IMR-90 (cell line): ENCODE measurements at regions not wholly inside any gene's neighbourhood (a gene's known extent, or its start where the extent isn't known, plus 50 kb on each side); places are given as distances from the start of the nearest gene placed in this dataset.

ENCODE experiments used
- ATAC-seq: fragments of 200-7000 bp; cut with Tn5 transposase; 2 replicates; pipeline ENCODE4 v1.9.1; 2020; ENCODE audit warnings: low read depth, mild to moderate bottlenecking, moderate library complexity
- BruUV-seq: library from RNA; stranded (reverse); fragments of 400-500 nt; replicated peaks from 2 replicates; lab custom pipeline; 2021; lab: Mats Ljungman, UMichigan
- CTCF ChIA-PET: fragments of 300-600 bp; formaldehyde crosslinking; extraction: SDS; loops from one replicate; lab custom pipeline; 2021; ENCODE audit warnings: antibody characterized with exemption; lab: Yijun Ruan, JAX
- POLR2A ChIA-PET: fragments of 300-600 bp; sonication (Branson Sonifier 250); formaldehyde crosslinking; loops from one replicate; lab custom pipeline; 2022; ENCODE audit warnings: antibody characterized with exemption; ENCODE audit not compliant: unreplicated experiment; lab: Charles Lee
- DNase-seq: peaks from one replicate; pipeline ENCODE4 v3.0.0; 2013
- H2AFZ ChIP-seq: replicated peaks from 2 replicates; pipeline ENCODE3; 2013; ENCODE audit warnings: low read length, mild to moderate bottlenecking; ENCODE audit not compliant: poor library complexity
- H2AK5ac ChIP-seq: 2 replicates; pipeline ENCODE4 v1.6.1; 2013; ENCODE audit warnings: low read depth, low read length, inconsistent platforms
- H2AK9ac ChIP-seq: replicated peaks from 2 replicates; pipeline ENCODE3; 2013; ENCODE audit warnings: mild to moderate bottlenecking, low read depth, low read length, moderate library complexity; ENCODE audit not compliant: poor library complexity
- H2BK120ac ChIP-seq: 2 replicates; pipeline ENCODE4 v1.6.1; 2013; ENCODE audit warnings: low read depth, low read length, inconsistent platforms
- H2BK15ac ChIP-seq: 3 replicates; pipeline ENCODE4 v1.6.1; 2013; ENCODE audit warnings: low read depth, low read length, inconsistent platforms
- H2BK20ac ChIP-seq: 2 replicates; pipeline ENCODE4 v1.6.1; 2013; ENCODE audit warnings: low read depth, mild to moderate bottlenecking, inconsistent platforms, low read length, moderate library complexity
- H2BK5ac ChIP-seq: 2 replicates; pipeline ENCODE4 v1.6.1; 2013; ENCODE audit warnings: mild to moderate bottlenecking, low read depth, low read length, inconsistent platforms; ENCODE audit not compliant: poor library complexity, severe bottlenecking
- H3K14ac ChIP-seq: replicated peaks from 2 replicates; pipeline ENCODE4 v1.6.1; 2013; ENCODE audit warnings: low read depth, low read length, inconsistent platforms
- H3K18ac ChIP-seq: 2 replicates; pipeline ENCODE4 v1.6.1; 2013; ENCODE audit warnings: low read depth, low read length, control low read depth
- H3K23ac ChIP-seq: 2 replicates; pipeline ENCODE4 v1.6.1; 2013; ENCODE audit warnings: low read depth, low read length, inconsistent platforms
- H3K27ac ChIP-seq: 2 replicates; pipeline ENCODE4 v1.5.1; 2013; ENCODE audit warnings: mild to moderate bottlenecking, control low read depth, low read length; ENCODE audit not compliant: insufficient read depth
- H3K27me3 ChIP-seq: 2 replicates; pipeline ENCODE4 v1.6.1; 2013; ENCODE audit warnings: low read length; ENCODE audit not compliant: control insufficient read depth, insufficient read depth
- H3K36me3 ChIP-seq: 2 replicates; pipeline ENCODE4 v1.6.1; 2013; ENCODE audit warnings: low read length, mixed read lengths; ENCODE audit not compliant: control insufficient read depth, insufficient read depth
- H3K4ac ChIP-seq: 2 replicates; pipeline ENCODE4 v1.6.1; 2013; ENCODE audit warnings: low read depth, low read length, inconsistent platforms
- H3K4me1 ChIP-seq: 2 replicates; pipeline ENCODE4 v1.6.1; 2013; ENCODE audit warnings: low read length, mixed read lengths; ENCODE audit not compliant: control insufficient read depth, insufficient read depth
- H3K4me2 ChIP-seq: 2 replicates; pipeline ENCODE4 v1.6.1; 2013; ENCODE audit warnings: low read depth, mild to moderate bottlenecking, control low read depth, low read length, moderate library complexity
- H3K4me3 ChIP-seq: 2 replicates; pipeline ENCODE4 v1.5.1; 2013; ENCODE audit warnings: low read depth, mild to moderate bottlenecking, control low read depth, low read length, moderate library complexity; ENCODE audit not compliant: insufficient read depth
- H3K56ac ChIP-seq: 2 replicates; pipeline ENCODE4 v1.6.1; 2013; ENCODE audit warnings: low read length, inconsistent platforms; ENCODE audit not compliant: insufficient read depth; ENCODE audit errors: extremely low read depth
- H3K79me1 ChIP-seq, 2 experiments: 2 replicates each; pipeline ENCODE4 v1.6.1; 2013; ENCODE audit warnings: low read length in 2 of 2, inconsistent platforms in 1 of 2, low read depth in 1 of 2
- H3K9ac ChIP-seq: 2 replicates; pipeline ENCODE4 v1.6.1; 2013; ENCODE audit warnings: low read depth, low read length, control low read depth
- H3K9me1 ChIP-seq: 2 replicates; pipeline ENCODE4 v1.6.1; 2013; ENCODE audit warnings: low read length, inconsistent platforms; ENCODE audit not compliant: insufficient read depth
- H3K9me3 ChIP-seq: 2 replicates; pipeline ENCODE4 v1.6.1; 2013; ENCODE audit warnings: low read length; ENCODE audit not compliant: control insufficient read depth, insufficient read depth
- H4K20me1 ChIP-seq: 2 replicates; pipeline ENCODE4 v1.6.1; 2013; ENCODE audit warnings: low read length, inconsistent platforms; ENCODE audit not compliant: insufficient read depth
- H4K5ac ChIP-seq: 2 replicates; pipeline ENCODE4 v1.6.1; 2013; ENCODE audit warnings: mild to moderate bottlenecking, low read depth, low read length, control low read depth
- H4K8ac ChIP-seq, 2 experiments: 2 replicates each; pipeline ENCODE4 v1.6.1; 2013; ENCODE audit warnings: low read depth in 2 of 2, low read length in 2 of 2, control low read depth in 1 of 2, inconsistent platforms in 1 of 2
- H4K91ac ChIP-seq: 2 replicates; pipeline ENCODE4 v1.6.1; 2013; ENCODE audit warnings: low read depth, low read length, inconsistent platforms; ENCODE audit not compliant: insufficient read depth
- BHLHE40 ChIP-seq: fragments of 150-350 bp; IDR thresholded peaks from 2 replicates; pipeline ENCODE4 v1.6.1; 2016; ENCODE audit warnings: mild to moderate bottlenecking, low read depth, low read length
- CEBPB ChIP-seq: IDR thresholded peaks from 2 replicates; pipeline ENCODE4 v1.6.1; 2012; ENCODE audit warnings: low read depth, low read length, improper control_type of control experiment
- CHD1 ChIP-seq: IDR thresholded peaks from 2 replicates; pipeline ENCODE4 v1.6.1; 2012; ENCODE audit warnings: low read depth, low read length, improper control_type of control experiment
- FOS ChIP-seq: fragments of 150-350 bp; IDR thresholded peaks from 2 replicates; pipeline ENCODE4 v1.6.1; 2016; ENCODE audit warnings: low read depth, low read length
- MAFK ChIP-seq: IDR thresholded peaks from 2 replicates; pipeline ENCODE4 v1.6.1; 2012; ENCODE audit warnings: low read depth, low read length, improper control_type of control experiment
- MAZ ChIP-seq: IDR thresholded peaks from 2 replicates; pipeline ENCODE4 v1.6.1; 2012; ENCODE audit warnings: low read depth, mild to moderate bottlenecking, low read length, improper control_type of control experiment, moderate library complexity, borderline replicate concordance
- MXI1 ChIP-seq: IDR thresholded peaks from 2 replicates; pipeline ENCODE4 v1.6.1; 2012; ENCODE audit warnings: low read depth, mild to moderate bottlenecking, low read length, moderate library complexity, borderline replicate concordance
- NFE2L2 ChIP-seq: fragments of 150-350 bp; IDR thresholded peaks from 2 replicates; pipeline ENCODE4 v1.6.1; 2016; ENCODE audit warnings: low read depth, mild to moderate bottlenecking, low read length
- POLR2A ChIP-seq: IDR thresholded peaks from 2 replicates; pipeline ENCODE4 v1.6.1; 2012; ENCODE audit warnings: mild to moderate bottlenecking, low read depth, low read length
- RAD21 ChIP-seq: IDR thresholded peaks from 2 replicates; pipeline ENCODE4 v1.6.1; 2012; ENCODE audit warnings: low read length, improper control_type of control experiment
- RCOR1 ChIP-seq: IDR thresholded peaks from 2 replicates; pipeline ENCODE4 v1.6.1; 2012; ENCODE audit warnings: mild to moderate bottlenecking, low read length, improper control_type of control experiment; ENCODE audit not compliant: insufficient replicate concordance
- RFX5 ChIP-seq: IDR thresholded peaks from 2 replicates; pipeline ENCODE4 v1.8.0; 2012; ENCODE audit warnings: low read depth, mild to moderate bottlenecking, low read length, moderate library complexity
- SMC3 ChIP-seq: fragments of 150-350 bp; IDR thresholded peaks from 2 replicates; pipeline ENCODE4 v1.6.1; 2016; ENCODE audit warnings: low read depth, mild to moderate bottlenecking, antibody characterized with exemption, low read length, moderate library complexity
- WGBS, 2 experiments: methylation state at CpG; one replicate each; pipeline versions ENCODE4 v1.1.5 to v1.1.7; 2013; ENCODE audit warnings: missing lambda C conversion rate in 2 of 2; ENCODE audit not compliant: insufficient read length in 1 of 2; ENCODE audit errors: extremely low coverage in 2 of 2; 5-methylcytosine and 5-hydroxymethylcytosine counted together
- dilution Hi-C: fragments of 300-500 bp; cut with HindIII; formaldehyde crosslinking; loops from one replicate; pipeline ENCODE4 v1.14.3; 2018; ENCODE audit warnings: low sequenced_read_pairs; ENCODE audit not compliant: unreplicated experiment
- in situ Hi-C: fragments of 300-500 bp; cut with MboI; formaldehyde crosslinking; loops from 3 replicates; pipeline ENCODE4 v1.14.3; 2019; ENCODE audit warnings: low sequenced_read_pairs, inconsistent platforms, mixed read lengths
- intact Hi-C: fragments of 100-400 bp; cut with micrococcal nuclease; formaldehyde crosslinking; loops from 2 replicates; pipeline ENCODE4 v1.10.0; 2022
- TF ChIP-seq, protein P1 (sequence below): fragments of 150-350 bp; IDR thresholded peaks from 2 replicates; pipeline ENCODE4 v1.6.1; 2016; ENCODE audit warnings: low read depth, mild to moderate bottlenecking, low read length, moderate library complexity, borderline replicate concordance
- TF ChIP-seq, protein P2 (sequence below): fragments of 150-350 bp; IDR thresholded peaks from 2 replicates; pipeline ENCODE4 v1.6.1; 2017; ENCODE audit warnings: mild to moderate bottlenecking, antibody characterized with exemption, low read length, low read depth
- TF ChIP-seq, protein P3 (sequence below): conservative IDR thresholded peaks from 2 replicates; pipeline ENCODE4 v1.5.1; 2012; ENCODE audit warnings: mild to moderate bottlenecking, low read depth, low read length, improper control_type of control experiment

DNA sequence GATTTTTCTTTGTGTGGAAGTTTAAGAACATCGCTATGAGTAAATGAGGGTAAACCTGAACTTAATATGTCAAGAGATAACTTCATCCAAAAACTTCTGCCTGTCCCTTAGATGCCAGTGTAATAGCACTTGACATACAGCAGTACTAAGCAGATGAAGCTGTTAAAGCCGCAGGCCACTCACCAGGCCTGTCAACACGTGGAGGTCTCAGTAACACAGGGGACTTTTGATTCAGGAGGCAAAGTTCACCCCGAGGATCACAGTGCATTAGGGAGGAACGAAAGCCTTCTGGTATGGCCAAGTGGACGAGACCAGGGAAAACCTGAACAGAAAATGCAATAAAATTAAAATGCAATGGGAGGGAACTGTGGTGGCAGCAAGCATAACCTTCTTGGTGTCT lies 235.7 kb downstream of the CHD9NB start:
- Histone ChIP-seq H3K9ac (no peak overlapping the region), H4K20me1 (no peaks in the 10 kb centered on the region), H3K27ac (no peak overlapping the region), H3K4me2 (no peak overlapping the region), H2BK120ac (no peak overlapping the region), H3K23ac (no peak overlapping the region), H2AFZ (no peak overlapping the region), H3K4me3 (no peak overlapping the region), H2AK9ac (no peak overlapping the region), H2BK5ac (no peak overlapping the region), H4K8ac (no peak overlapping the region), H3K4ac (no peak overlapping the region), H3K18ac (no peak overlapping the region), H3K9me3 (no peaks in the 10 kb centered on the region; the same call in 1 of the 2 replicates), H3K4me1 (no peaks in the 10 kb centered on the region), H4K91ac (no peak overlapping the region), H2BK15ac (no peak overlapping the region), H3K79me1 (no peaks in the 10 kb centered on the region), H3K9me1 (no peaks in the 10 kb centered on the region), H3K56ac (no peak overlapping the region), H2BK20ac (no peak overlapping the region), H4K5ac (no peak overlapping the region), H3K14ac (no peak overlapping the region), H3K27me3 (no peaks in the 10 kb centered on the region), H2AK5ac (no peak overlapping the region), H3K36me3 (no peaks in the 10 kb centered on the region)
- in situ Hi-C loops (no loop called here), intact Hi-C loops (no loop called here), dilution Hi-C loops (no loop called here)
- ChIA-PET POLR2A (no interaction called here), CTCF (no interaction called here)
- BruUV-seq, result no TSS peak
- 40% methylated on average over 2 of the region's 6 CpGs; no CpG with 5 or more reads in 1 of the 2 experiments for WGBS, 2 experiments
- ATAC-seq (no peak), DNase-seq (no peak)
- TF ChIP-seq, protein P1, sequence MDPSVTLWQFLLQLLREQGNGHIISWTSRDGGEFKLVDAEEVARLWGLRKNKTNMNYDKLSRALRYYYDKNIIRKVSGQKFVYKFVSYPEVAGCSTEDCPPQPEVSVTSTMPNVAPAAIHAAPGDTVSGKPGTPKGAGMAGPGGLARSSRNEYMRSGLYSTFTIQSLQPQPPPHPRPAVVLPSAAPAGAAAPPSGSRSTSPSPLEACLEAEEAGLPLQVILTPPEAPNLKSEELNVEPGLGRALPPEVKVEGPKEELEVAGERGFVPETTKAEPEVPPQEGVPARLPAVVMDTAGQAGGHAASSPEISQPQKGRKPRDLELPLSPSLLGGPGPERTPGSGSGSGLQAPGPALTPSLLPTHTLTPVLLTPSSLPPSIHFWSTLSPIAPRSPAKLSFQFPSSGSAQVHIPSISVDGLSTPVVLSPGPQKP, result no peak
- no peak for TF ChIP-seq RCOR1
- no peak for TF ChIP-seq CEBPB
- no peak for TF ChIP-seq CHD1
- TF ChIP-seq, protein P2, sequence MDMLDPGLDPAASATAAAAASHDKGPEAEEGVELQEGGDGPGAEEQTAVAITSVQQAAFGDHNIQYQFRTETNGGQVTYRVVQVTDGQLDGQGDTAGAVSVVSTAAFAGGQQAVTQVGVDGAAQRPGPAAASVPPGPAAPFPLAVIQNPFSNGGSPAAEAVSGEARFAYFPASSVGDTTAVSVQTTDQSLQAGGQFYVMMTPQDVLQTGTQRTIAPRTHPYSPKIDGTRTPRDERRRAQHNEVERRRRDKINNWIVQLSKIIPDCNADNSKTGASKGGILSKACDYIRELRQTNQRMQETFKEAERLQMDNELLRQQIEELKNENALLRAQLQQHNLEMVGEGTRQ, result no peak
- TF ChIP-seq BHLHE40, result no peak
- no peak for TF ChIP-seq RFX5
- TF ChIP-seq FOS, result no peak
- TF ChIP-seq MAFK, result no peak
- TF ChIP-seq RAD21, result no peak
- no peak for TF ChIP-seq MAZ
- TF ChIP-seq, protein P3, sequence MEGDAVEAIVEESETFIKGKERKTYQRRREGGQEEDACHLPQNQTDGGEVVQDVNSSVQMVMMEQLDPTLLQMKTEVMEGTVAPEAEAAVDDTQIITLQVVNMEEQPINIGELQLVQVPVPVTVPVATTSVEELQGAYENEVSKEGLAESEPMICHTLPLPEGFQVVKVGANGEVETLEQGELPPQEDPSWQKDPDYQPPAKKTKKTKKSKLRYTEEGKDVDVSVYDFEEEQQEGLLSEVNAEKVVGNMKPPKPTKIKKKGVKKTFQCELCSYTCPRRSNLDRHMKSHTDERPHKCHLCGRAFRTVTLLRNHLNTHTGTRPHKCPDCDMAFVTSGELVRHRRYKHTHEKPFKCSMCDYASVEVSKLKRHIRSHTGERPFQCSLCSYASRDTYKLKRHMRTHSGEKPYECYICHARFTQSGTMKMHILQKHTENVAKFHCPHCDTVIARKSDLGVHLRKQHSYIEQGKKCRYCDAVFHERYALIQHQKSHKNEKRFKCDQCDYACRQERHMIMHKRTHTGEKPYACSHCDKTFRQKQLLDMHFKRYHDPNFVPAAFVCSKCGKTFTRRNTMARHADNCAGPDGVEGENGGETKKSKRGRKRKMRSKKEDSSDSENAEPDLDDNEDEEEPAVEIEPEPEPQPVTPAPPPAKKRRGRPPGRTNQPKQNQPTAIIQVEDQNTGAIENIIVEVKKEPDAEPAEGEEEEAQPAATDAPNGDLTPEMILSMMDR, result no peak
- no peak for TF ChIP-seq POLR2A
- no peak for TF ChIP-seq SMC3
- no peak for TF ChIP-seq MXI1
- no peak for TF ChIP-seq NFE2L2
